GM19238 (cell line): ENCODE measurements at regions not wholly inside any gene's neighbourhood (a gene's known extent, or its start where the extent isn't known, plus 50 kb on each side); places are given as distances from the start of the nearest gene placed in this dataset.
"Not testable (repeated sequence)": the region's sequence is repeated elsewhere in the genome, so short reads cannot be mapped to it uniquely, and the experiment has no call there.

Experiments used
- DNase-seq: peaks from one replicate; pipeline ENCODE4 v3.0.0; 2011; ENCODE audit warnings: low spot score; ENCODE audit not compliant: insufficient read length

GRCh38 chr11:80970037-80970436 is 1529.2 kb upstream of the TENM4 start:
- no peak for DNase-seq

DNA sequence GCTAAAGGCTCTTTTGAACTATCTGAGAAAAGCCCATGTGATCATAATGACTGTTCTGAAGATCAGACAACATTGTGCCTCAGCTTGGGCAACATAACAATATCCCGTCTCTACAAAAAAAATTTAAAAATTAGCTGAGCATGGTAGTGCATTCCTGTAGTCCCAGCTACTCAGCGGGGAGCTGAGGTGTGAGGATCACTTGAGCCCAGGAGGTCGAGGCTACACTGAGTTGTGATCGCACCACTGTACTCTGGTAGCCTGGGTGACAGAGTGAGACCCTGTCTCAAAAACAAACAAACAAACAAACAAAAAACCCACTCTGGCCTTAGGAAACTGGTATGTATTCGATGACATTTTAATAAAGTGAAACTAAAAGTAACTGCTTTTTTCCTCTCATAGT is 1526.8 kb upstream of the TENM4 start:
- DNase-seq: no peak

DNA sequence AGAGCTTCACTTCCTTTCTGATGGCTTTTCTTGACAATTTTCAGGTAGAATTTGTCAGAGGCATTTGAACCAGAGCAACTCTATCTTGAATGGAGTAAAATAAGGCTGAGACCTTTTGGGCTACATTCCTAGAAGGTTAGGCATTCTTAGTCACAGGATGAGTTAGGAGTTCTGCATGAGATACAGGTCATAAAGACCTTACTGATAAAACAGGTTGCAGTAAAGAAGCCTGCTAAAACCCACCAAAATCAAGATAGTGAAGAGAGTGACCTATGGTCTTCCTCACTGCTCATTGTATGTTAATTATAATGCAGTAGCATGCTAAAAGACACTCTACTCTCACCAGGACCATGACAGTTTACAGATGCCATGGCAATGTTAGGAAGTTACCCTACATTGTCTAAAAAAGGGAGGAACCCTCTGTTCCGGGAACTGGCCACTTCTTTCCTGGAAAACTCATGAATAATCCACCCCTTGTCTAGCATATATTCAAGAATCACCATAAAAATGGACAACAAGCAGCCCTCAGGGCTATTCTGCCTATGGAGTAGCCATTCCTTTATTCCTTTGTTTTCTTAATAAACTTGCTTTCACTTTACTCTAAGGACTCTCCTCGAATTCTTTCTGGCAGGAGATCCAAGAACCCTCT is 1519.7 kb upstream of the TENM4 start:
- DNase-seq: no peak

GRCh38 chr11:80959751-80960150 is 1518.9 kb upstream of the TENM4 start:
- DNase-seq: no peak

GRCh38 chr11:80958987-80959386 is 1518.2 kb upstream of the TENM4 start:
- DNase-seq: no peak

GRCh38 chr11:80958361-80958760 is 1517.5 kb upstream of the TENM4 start:
- no peak for DNase-seq

DNA sequence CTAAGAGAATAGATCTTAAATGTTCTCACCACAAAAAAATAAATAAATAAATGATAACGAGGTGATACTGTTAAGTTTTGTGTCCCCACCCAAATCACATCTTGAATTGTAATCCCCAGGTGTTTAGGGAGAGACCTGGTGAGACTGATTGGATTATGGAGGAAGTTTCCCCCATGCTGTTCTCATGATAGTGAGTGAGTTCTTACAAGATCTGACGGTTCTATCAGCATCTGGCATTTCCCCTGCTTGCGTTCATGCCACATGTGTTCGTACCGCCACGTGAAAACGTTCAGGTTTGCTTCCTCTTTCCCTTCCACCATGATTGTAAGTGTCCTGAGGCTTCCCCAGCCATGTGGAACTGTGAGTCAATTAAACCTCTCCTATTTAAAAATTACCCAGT is 1514.8 kb upstream of the TENM4 start:
- DNase-seq: no peak

- DNase-seq: no peak
Measured at GRCh38 chr11:80948781-80949180, 1508.0 kb upstream of the TENM4 start.

GRCh38 chr11:80944758-80945157 is 1503.9 kb upstream of the TENM4 start:
- DNase-seq: no peak

GRCh38 chr11:80943226-80943625 is 1502.4 kb upstream of the TENM4 start:
- DNase-seq: no peak

DNA sequence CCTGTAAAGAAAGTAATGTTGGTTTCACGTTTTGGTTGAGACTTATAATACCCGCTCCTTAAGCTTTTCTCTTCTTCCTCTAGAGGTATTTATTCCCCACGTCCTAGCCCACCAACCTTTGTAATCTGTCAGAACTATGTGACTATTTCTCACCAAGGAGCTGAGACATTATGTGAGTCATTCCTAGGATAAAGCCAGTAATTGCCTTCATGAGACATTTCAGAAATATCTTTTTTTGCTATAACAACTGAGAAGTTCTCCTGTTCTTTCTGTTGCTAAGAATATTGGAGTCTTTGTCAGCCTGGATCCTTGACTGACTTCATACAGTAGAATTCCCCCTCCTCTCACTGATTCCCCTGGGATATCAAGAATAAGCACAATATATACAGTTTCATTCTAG is 1497.0 kb upstream of the TENM4 start:
- DNase-seq: no peak

GRCh38 chr11:80930038-80930437 is 1489.2 kb upstream of the TENM4 start:
- DNase-seq: no peak

- DNase-seq: no peak
Measured at GRCh38 chr11:80929031-80929805, 1488.4 kb upstream of the TENM4 start.

GRCh38 chr11:80925321-80925720 is 1484.5 kb upstream of the TENM4 start:
- no peak for DNase-seq

- DNase-seq: not testable (repeated sequence)
Measured at GRCh38 chr11:80921310-80921709, 1480.5 kb upstream of the TENM4 start.

- DNase-seq: no peak
Measured at GRCh38 chr11:80916173-80916798, 1475.5 kb upstream of the TENM4 start.

DNA sequence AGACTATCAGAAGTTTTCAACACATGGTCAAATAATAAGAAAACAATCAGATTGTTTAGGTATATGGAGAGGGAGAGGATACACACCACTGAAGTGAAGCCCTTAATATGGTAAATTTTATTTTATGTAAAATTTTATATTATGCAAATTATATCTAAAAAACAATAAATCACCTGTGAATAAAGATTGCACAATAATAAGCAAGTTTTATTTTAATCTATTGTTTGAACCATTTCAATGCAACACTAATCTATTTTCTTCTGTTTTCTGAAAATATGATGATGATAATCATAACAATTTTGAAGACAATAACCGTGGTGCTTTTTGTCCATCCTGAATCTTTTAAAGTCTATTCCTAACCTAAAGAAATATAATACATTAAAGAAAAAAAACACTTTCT is 1473.5 kb upstream of the TENM4 start:
- DNase-seq: no peak

- DNase-seq: no peak
Measured at GRCh38 chr11:80911666-80912065, 1470.8 kb upstream of the TENM4 start.

GRCh38 chr11:80900265-80900664 is 1459.4 kb upstream of the TENM4 start:
- no peak for DNase-seq

GRCh38 chr11:80899381-80899780 is 1458.6 kb upstream of the TENM4 start:
- no peak for DNase-seq

- DNase-seq: no peak
Measured at GRCh38 chr11:80898910-80899309, 1458.1 kb upstream of the TENM4 start.

- DNase-seq: no peak
Measured at GRCh38 chr11:80886684-80887083, 1445.9 kb upstream of the TENM4 start.
